MCF 10A (cell line): ENCODE measurements at regions not wholly inside any gene's neighbourhood (a gene's known extent, or its start where the extent isn't known, plus 50 kb on each side); places are given as distances from the start of the nearest gene placed in this dataset.

Source experiments
- BruUV-seq: library from RNA; stranded (reverse); fragments of 400-500 nt; replicated peaks from 2 replicates; lab custom pipeline; 2021; lab: Mats Ljungman, UMichigan
- CTCF ChIA-PET: fragments of 300-600 bp; sonication (Branson Sonifier 250); formaldehyde crosslinking; extraction: SDS; loops from one replicate; lab custom pipeline; 2021; ENCODE audit warnings: antibody characterized with exemption, inconsistent platforms; lab: Yijun Ruan, JAX
- POLR2A ChIA-PET: fragments of 300-600, 350-650 bp; sonication (Branson Sonifier 250); formaldehyde crosslinking; extraction: SDS; loops from one replicate; lab custom pipeline; 2020; ENCODE audit warnings: antibody characterized with exemption, inconsistent platforms; lab: Yijun Ruan, JAX
- DNase-seq: peaks from one replicate; pipeline ENCODE4 v3.0.0-alpha.2; 2018; ENCODE audit not compliant: unreplicated experiment
- H3K27ac Mint-ChIP-seq: one replicate; pipeline ENCODE4 v1.8.0; 2022; ENCODE audit warnings: mild to moderate bottlenecking, low read depth, mixed read lengths; ENCODE audit not compliant: unreplicated experiment
- H3K27me3 Mint-ChIP-seq: one replicate; pipeline ENCODE4 v1.8.0; 2022; ENCODE audit warnings: mixed read lengths; ENCODE audit not compliant: insufficient read depth, unreplicated experiment
- H3K36me3 Mint-ChIP-seq: one replicate; pipeline ENCODE4 v1.8.0; 2022; ENCODE audit warnings: mild to moderate bottlenecking, moderate library complexity, mixed read lengths; ENCODE audit not compliant: insufficient read depth, unreplicated experiment
- H3K4me1 Mint-ChIP-seq: one replicate; pipeline ENCODE4 v1.8.0; 2022; ENCODE audit warnings: mixed read lengths; ENCODE audit not compliant: insufficient read depth, unreplicated experiment
- H3K4me3 Mint-ChIP-seq: one replicate; pipeline ENCODE4 v1.8.0; 2022; ENCODE audit warnings: mild to moderate bottlenecking, moderate library complexity, mixed read lengths; ENCODE audit not compliant: unreplicated experiment
- H3K9me3 Mint-ChIP-seq: one replicate; pipeline ENCODE4 v1.8.0; 2022; ENCODE audit warnings: mixed read lengths; ENCODE audit not compliant: unreplicated experiment
- intact Hi-C: fragments of 100-400 bp; cut with micrococcal nuclease; formaldehyde crosslinking; loops from 2 replicates; pipeline ENCODE4 v1.14.1; 2022
- TF ChIP-seq, protein P1 (sequence below): fragments of 200-600 bp; IDR thresholded peaks from one replicate; pipeline ENCODE4 v1.8.0; 2022; ENCODE audit warnings: antibody characterized with exemption, mild to moderate bottlenecking; ENCODE audit not compliant: unreplicated experiment

DNA sequence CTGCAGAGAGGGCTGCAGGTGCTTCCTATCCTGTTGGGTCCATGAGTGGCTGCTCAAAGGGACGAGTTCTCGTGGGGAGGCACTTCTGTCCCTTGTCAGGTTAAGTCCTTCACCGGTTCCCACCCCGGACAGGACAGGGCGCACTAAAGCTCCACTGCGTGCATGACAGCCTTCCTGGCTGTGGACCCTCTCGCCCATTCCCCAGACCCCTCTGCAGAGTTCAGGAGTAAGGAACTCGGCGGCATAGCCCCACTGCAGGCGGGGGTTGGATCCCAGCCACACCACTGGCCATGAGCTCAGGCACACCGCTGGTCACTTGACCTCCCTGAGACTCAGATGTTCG, 147.5 kb upstream of the ID2 start:
- POLR2A ChIA-PET: no interaction called here
- CTCF ChIA-PET: no interaction called here
- no peaks in the 10 kb centered on the region for H3K27me3 Mint-ChIP-seq
- TF ChIP-seq, protein P1, sequence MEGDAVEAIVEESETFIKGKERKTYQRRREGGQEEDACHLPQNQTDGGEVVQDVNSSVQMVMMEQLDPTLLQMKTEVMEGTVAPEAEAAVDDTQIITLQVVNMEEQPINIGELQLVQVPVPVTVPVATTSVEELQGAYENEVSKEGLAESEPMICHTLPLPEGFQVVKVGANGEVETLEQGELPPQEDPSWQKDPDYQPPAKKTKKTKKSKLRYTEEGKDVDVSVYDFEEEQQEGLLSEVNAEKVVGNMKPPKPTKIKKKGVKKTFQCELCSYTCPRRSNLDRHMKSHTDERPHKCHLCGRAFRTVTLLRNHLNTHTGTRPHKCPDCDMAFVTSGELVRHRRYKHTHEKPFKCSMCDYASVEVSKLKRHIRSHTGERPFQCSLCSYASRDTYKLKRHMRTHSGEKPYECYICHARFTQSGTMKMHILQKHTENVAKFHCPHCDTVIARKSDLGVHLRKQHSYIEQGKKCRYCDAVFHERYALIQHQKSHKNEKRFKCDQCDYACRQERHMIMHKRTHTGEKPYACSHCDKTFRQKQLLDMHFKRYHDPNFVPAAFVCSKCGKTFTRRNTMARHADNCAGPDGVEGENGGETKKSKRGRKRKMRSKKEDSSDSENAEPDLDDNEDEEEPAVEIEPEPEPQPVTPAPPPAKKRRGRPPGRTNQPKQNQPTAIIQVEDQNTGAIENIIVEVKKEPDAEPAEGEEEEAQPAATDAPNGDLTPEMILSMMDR: no peak
- H3K27ac Mint-ChIP-seq: no peak overlapping the region
- H3K4me3 Mint-ChIP-seq: no peak overlapping the region
- no TSS peak for BruUV-seq
- intact Hi-C loops: no loop called here
- H3K36me3 Mint-ChIP-seq: no peaks in the 10 kb centered on the region
- peaks cover 15% of the 10 kb centered on the region for H3K9me3 Mint-ChIP-seq
- DNase-seq: no peak
- H3K4me1 Mint-ChIP-seq: no peaks in the 10 kb centered on the region

- no peak overlapping the region for H3K27ac Mint-ChIP-seq
- no TSS peak for BruUV-seq
- intact Hi-C loops: no loop called here
- TF ChIP-seq, protein P1: no peak
- CTCF ChIA-PET: interaction anchor here (0.7 kb wide), 1 partner anchor 969 kb away, joined by 3 read pairs; no protein-coding TSS in a partner anchor
- no peaks in the 10 kb centered on the region for H3K36me3 Mint-ChIP-seq
- H3K4me3 Mint-ChIP-seq: no peak overlapping the region
- H3K4me1 Mint-ChIP-seq: no peaks in the 10 kb centered on the region
- no peak for DNase-seq
- H3K27me3 Mint-ChIP-seq: no peaks in the 10 kb centered on the region
- peaks cover 15% of the 10 kb centered on the region for H3K9me3 Mint-ChIP-seq
- POLR2A ChIA-PET: interaction anchor here (0.8 kb wide), 1 partner anchor 28 kb away, joined by 4 read pairs; no protein-coding TSS in a partner anchor
Measured at GRCh38 chr2:8534729-8535468, 147.0 kb upstream of the ID2 start.

DNA sequence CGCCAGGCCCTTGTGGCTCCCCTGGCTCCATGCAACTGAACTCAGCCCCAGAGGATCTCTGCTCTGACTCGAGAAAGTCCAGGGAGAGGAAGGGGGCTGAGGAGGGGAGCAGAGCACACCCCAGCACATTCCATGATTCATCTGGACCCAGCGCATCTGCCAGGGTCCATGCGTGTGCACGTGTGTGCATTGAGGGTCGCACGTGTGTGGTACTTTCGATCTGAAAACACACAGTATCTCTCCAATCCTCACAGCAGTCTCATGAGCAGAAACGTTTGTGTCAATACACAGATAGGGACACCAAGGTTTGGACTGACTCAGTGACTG, 146.4 kb upstream of the ID2 start:
- Mint-ChIP-seq H3K27ac (no peak overlapping the region), H3K27me3 (no peaks in the 10 kb centered on the region), H3K9me3 (peaks cover 15% of the 10 kb centered on the region), H3K4me3 (no peak overlapping the region), H3K36me3 (no peaks in the 10 kb centered on the region), H3K4me1 (no peaks in the 10 kb centered on the region)
- intact Hi-C loops: no loop called here
- POLR2A ChIA-PET: interaction anchor here (0.8 kb wide), 1 partner anchor 29 kb away, joined by 4 read pairs; no protein-coding TSS in a partner anchor
- TF ChIP-seq, protein P1: no peak
- BruUV-seq: no TSS peak
- CTCF ChIA-PET: interaction anchor here (0.5 to 0.7 kb wide), 2 partner anchors 143 to 970 kb away, joined by 3 read pairs; no protein-coding TSS in a partner anchor
- DNase-seq: no peak

- H3K27me3 Mint-ChIP-seq: no peaks in the 10 kb centered on the region
- intact Hi-C loops: no loop called here
- no peak overlapping the region for H3K27ac Mint-ChIP-seq
- DNase-seq: no peak
- H3K9me3 Mint-ChIP-seq: peaks cover 11% of the 10 kb centered on the region
- ChIA-PET POLR2A (interaction anchor here (0.6 kb wide), 1 partner anchor 55 kb away, joined by 3 read pairs; no protein-coding TSS in a partner anchor), CTCF (interaction anchor here (0.5 kb wide), 1 partner anchor 143 kb away, joined by 3 read pairs; no protein-coding TSS in a partner anchor)
- H3K4me3 Mint-ChIP-seq: no peak overlapping the region
- H3K4me1 Mint-ChIP-seq: no peaks in the 10 kb centered on the region
- H3K36me3 Mint-ChIP-seq: no peaks in the 10 kb centered on the region
- TF ChIP-seq, protein P1: no peak
- no TSS peak for BruUV-seq
Measured at GRCh38 chr2:8535821-8536685, 145.8 kb upstream of the ID2 start.
